ENCODE measurements at regions not wholly inside any gene's neighbourhood (a gene's known extent, or its start where the extent isn't known, plus 50 kb on each side); places are given as distances from the start of the nearest gene placed in this dataset.
A peak's percentile ranks its signal among the peaks of the same experiment; 100 is the strongest.

DNA sequence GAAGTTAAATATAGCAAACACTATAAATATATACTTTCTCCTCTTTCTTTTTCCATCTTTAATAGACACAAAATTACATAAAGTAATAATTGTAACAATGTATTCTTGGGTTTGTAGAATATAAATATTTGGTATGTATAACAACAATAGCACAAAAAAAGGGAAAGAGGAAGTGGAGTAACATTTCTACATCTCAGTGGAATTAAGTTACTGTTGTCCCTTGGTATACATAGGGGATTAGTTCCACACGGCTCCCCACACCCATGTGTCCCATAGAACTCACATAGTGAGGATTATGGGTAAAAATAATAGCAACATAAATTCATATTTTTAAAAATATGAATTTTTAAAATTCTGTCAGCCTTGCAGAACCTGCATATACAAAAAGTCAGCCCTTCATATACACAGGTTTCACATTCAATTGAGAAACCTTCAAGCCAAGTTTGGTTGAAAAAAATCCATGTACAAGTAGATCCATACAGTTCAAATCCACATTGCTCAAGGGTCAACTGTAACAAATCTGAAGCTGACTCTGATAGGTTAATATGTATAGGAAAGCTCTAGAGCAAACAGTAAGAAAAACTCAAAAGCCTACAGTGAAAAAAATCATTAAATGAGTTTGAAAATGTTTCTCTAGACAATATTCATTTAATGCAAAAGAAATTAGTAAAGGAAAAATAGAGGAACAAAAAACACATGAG lies 92.4 kb downstream of the HYCC1 start:
- no peak for DNase-seq (ENCODE audit: unreplicated experiment)
- intact Hi-C loops (cut with micrococcal nuclease), result no loop called here
- TF ChIP-seq, protein P1, sequence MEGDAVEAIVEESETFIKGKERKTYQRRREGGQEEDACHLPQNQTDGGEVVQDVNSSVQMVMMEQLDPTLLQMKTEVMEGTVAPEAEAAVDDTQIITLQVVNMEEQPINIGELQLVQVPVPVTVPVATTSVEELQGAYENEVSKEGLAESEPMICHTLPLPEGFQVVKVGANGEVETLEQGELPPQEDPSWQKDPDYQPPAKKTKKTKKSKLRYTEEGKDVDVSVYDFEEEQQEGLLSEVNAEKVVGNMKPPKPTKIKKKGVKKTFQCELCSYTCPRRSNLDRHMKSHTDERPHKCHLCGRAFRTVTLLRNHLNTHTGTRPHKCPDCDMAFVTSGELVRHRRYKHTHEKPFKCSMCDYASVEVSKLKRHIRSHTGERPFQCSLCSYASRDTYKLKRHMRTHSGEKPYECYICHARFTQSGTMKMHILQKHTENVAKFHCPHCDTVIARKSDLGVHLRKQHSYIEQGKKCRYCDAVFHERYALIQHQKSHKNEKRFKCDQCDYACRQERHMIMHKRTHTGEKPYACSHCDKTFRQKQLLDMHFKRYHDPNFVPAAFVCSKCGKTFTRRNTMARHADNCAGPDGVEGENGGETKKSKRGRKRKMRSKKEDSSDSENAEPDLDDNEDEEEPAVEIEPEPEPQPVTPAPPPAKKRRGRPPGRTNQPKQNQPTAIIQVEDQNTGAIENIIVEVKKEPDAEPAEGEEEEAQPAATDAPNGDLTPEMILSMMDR (IDR thresholded peaks at IDR 0.05; ENCODE audit: unreplicated experiment), result no peak
- no TSS peak for BruUV-seq (replicated peaks)
- no peak overlapping the region for H3K27ac Mint-ChIP-seq (ENCODE audit: low read depth, unreplicated experiment)
- ChIA-PET POLR2A (interaction anchor here (0.7 to 1.2 kb wide), 2 partner anchors 21 to 44 kb away, joined by 3 to 4 read pairs; no protein-coding TSS in a partner anchor), CTCF (interaction anchor here (0.7 to 1.1 kb wide), 2 partner anchors 63 to 134 kb away, joined by 3 read pairs; no protein-coding TSS in a partner anchor)
- H3K4me1 Mint-ChIP-seq (ENCODE audit: insufficient read depth, unreplicated experiment), result peaks cover 6% of the 10 kb centered on the region
- H3K9me3 Mint-ChIP-seq (ENCODE audit: unreplicated experiment), result no peaks in the 10 kb centered on the region
- H3K4me3 Mint-ChIP-seq (ENCODE audit: unreplicated experiment), result no peak overlapping the region
- H3K36me3 Mint-ChIP-seq (ENCODE audit: insufficient read depth, unreplicated experiment), result peaks cover 5% of the 10 kb centered on the region
- no peaks in the 10 kb centered on the region for H3K27me3 Mint-ChIP-seq (ENCODE audit: insufficient read depth, unreplicated experiment)

DNA sequence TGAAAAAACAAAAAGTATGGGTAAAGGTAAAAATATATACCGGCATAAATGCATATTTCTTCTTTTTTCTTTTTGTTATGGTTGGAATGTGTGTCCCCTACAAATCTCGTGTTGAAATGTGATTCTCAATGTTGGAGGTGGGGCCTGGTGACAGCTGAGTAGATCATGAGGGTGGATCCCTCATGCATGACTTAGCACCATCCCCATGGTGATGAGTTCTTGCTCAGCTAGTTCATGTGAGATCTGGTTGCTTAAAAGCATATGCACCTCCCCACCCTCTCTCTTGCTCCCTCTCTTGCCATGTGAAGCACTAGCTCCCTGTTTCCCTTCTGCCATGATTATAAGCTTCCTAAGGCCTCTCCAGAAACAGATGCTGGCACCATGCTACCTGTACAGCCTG lies 93.3 kb downstream of the HYCC1 start:
- peaks cover 6% of the 10 kb centered on the region for H3K4me1 Mint-ChIP-seq (ENCODE audit: insufficient read depth, unreplicated experiment)
- peaks cover 5% of the 10 kb centered on the region for H3K36me3 Mint-ChIP-seq (ENCODE audit: insufficient read depth, unreplicated experiment)
- ChIA-PET CTCF (interaction anchor here (0.7 kb wide), 1 partner anchor 224 kb away, joined by 3 read pairs; no protein-coding TSS in a partner anchor), POLR2A (interaction anchor here (0.7 to 1.2 kb wide), 2 partner anchors 45 to 65 kb away, joined by 4 read pairs; no protein-coding TSS in a partner anchor)
- H3K4me3 Mint-ChIP-seq (ENCODE audit: unreplicated experiment), result no peak overlapping the region
- H3K9me3 Mint-ChIP-seq (ENCODE audit: unreplicated experiment), result no peaks in the 10 kb centered on the region
- no TSS peak for BruUV-seq (replicated peaks)
- peak; percentile 22 for DNase-seq (ENCODE audit: unreplicated experiment)
- TF ChIP-seq, protein P1 (IDR thresholded peaks at IDR 0.05; ENCODE audit: unreplicated experiment), result no peak
- intact Hi-C loops (cut with micrococcal nuclease), result no loop called here
- no peaks in the 10 kb centered on the region for H3K27me3 Mint-ChIP-seq (ENCODE audit: insufficient read depth, unreplicated experiment)
- H3K27ac Mint-ChIP-seq (ENCODE audit: low read depth, unreplicated experiment), result no peak overlapping the region

DNA sequence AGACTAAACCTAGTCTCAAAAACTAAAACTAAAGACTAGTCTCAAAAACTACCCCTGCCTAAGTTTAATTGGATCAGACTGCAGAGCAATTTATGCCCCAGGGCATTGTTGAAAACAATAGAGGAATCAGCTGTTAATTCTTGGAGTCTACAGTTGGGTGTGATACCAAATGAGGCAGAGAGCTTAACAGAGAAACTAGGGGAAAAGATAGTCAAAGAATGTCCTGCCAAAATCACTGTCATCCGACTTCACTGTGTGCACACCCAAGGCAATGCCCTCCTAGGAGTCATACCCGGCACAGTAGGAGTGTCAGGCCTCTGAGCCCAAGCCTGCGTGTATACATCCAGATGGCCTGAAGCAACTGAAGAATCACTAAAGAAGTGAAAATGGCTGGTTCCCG lies 90.5 kb upstream of the TOMM7 start:
- H3K27ac Mint-ChIP-seq (ENCODE audit: low read depth, unreplicated experiment), result no peak overlapping the region
- POLR2A ChIA-PET, result interaction anchor here (0.6 to 1.7 kb wide), 3 partner anchors 13 to 537 kb away, joined by 3 to 4 read pairs (median 4); no protein-coding TSS in a partner anchor
- CTCF ChIA-PET, result interaction anchor here (0.6 to 2.0 kb wide), 3 partner anchors 58 to 353 kb away, joined by 3 to 6 read pairs (median 3); no protein-coding TSS in a partner anchor
- H3K4me3 Mint-ChIP-seq (ENCODE audit: unreplicated experiment), result no peak overlapping the region
- no peaks in the 10 kb centered on the region for H3K4me1 Mint-ChIP-seq (ENCODE audit: insufficient read depth, unreplicated experiment)
- TF ChIP-seq, protein P1 (IDR thresholded peaks at IDR 0.05; ENCODE audit: unreplicated experiment), result no peak
- H3K27me3 Mint-ChIP-seq (ENCODE audit: insufficient read depth, unreplicated experiment), result no peaks in the 10 kb centered on the region
- H3K9me3 Mint-ChIP-seq (ENCODE audit: unreplicated experiment), result peaks cover 11% of the 10 kb centered on the region
- intact Hi-C loops (cut with micrococcal nuclease), result no loop called here
- no peaks in the 10 kb centered on the region for H3K36me3 Mint-ChIP-seq (ENCODE audit: insufficient read depth, unreplicated experiment)
- no peak for DNase-seq (ENCODE audit: unreplicated experiment)
- no TSS peak for BruUV-seq (replicated peaks)

DNA sequence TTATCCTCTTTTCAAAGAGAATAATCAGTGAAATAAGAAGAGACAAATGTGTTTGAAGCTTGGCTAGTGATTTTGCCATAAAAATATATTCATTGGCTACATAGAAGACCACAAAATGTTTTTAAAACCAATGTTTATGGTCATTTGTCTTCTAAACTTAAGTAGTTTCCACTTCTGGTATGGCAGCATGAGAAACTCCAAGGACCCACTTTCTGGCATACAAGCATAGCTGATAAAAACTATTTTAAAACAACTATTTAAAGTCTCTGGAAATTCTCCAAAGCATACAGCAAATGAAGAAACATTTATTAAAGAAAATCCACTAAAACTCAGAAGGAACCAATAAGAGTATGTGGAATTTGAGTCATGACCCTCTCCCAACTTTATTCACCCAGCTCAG lies 89.2 kb upstream of the TOMM7 start:
- intact Hi-C loops (cut with micrococcal nuclease), result no loop called here
- Mint-ChIP-seq H3K9me3 (ENCODE audit: unreplicated experiment) (peaks cover 11% of the 10 kb centered on the region), H3K4me1 (ENCODE audit: insufficient read depth, unreplicated experiment) (no peaks in the 10 kb centered on the region), H3K4me3 (ENCODE audit: unreplicated experiment) (no peak overlapping the region), H3K36me3 (ENCODE audit: insufficient read depth, unreplicated experiment) (no peaks in the 10 kb centered on the region), H3K27me3 (ENCODE audit: insufficient read depth, unreplicated experiment) (no peaks in the 10 kb centered on the region), H3K27ac (ENCODE audit: low read depth, unreplicated experiment) (no peak overlapping the region)
- ChIA-PET POLR2A (interaction anchor here (1.7 kb wide), 1 partner anchor 12 kb away, joined by 4 read pairs; no protein-coding TSS in a partner anchor), CTCF (interaction anchor here (2.0 kb wide), 1 partner anchor 56 kb away, joined by 6 read pairs; no protein-coding TSS in a partner anchor)
- BruUV-seq (replicated peaks), result no TSS peak
- TF ChIP-seq, protein P1 (IDR thresholded peaks at IDR 0.05; ENCODE audit: unreplicated experiment), result no peak
- DNase-seq (ENCODE audit: unreplicated experiment), result no peak

Data from MCF 10A (cell line).